Keratinocyte (primary cell): ENCODE measurements at regions not wholly inside any gene's neighbourhood (a gene's known extent, or its start where the extent isn't known, plus 50 kb on each side); places are given as distances from the start of the nearest gene placed in this dataset.
"Not testable (repeated sequence)": the region's sequence is repeated elsewhere in the genome, so short reads cannot be mapped to it uniquely, and the experiment has no call there.

ENCODE experiments used
- CTCF ChIP-seq, 3 experiments: IDR thresholded peaks in 1 of 3; conservative IDR thresholded peaks in 1 of 3; optimal IDR thresholded peaks in 1 of 3; 2 replicates in 2 of 3; 3 replicates in 1 of 3; pipeline versions ENCODE3 to v1.5.1; 2011; ENCODE audit warnings: low read length in 3 of 3, mild to moderate bottlenecking in 3 of 3, moderate library complexity in 2 of 3, control low read depth in 1 of 3, inconsistent platforms in 1 of 3; ENCODE audit not compliant: insufficient read depth in 2 of 3; ENCODE audit errors: extremely low read depth in 1 of 3
- EZH2 ChIP-seq: IDR thresholded peaks from one replicate; pipeline ENCODE4 v1.6.1; 2012; ENCODE audit warnings: inconsistent platforms, mild to moderate bottlenecking, low read length, moderate library complexity

GRCh38 chr2:242070726-242071125, 201.2 kb downstream of the RTP5 start:
- TF ChIP-seq CTCF (optimal IDR thresholded peaks at IDR 0.05 in 1 of 3, IDR thresholded peaks at IDR 0.05 in 1 of 3, conservative IDR thresholded peaks at IDR 0.05 in 1 of 3; ENCODE audit: extremely low read depth in 1 of 3, insufficient read depth in 2 of 3, low read length in 3 of 3); EZH2: not testable (repeated sequence)
